Adipocyte (in vitro differentiated cells): ENCODE measurements at regions not wholly inside any gene's neighbourhood (a gene's known extent, or its start where the extent isn't known, plus 50 kb on each side); places are given as distances from the start of the nearest gene placed in this dataset.
"Not testable (repeated sequence)": the region's sequence is repeated elsewhere in the genome, so short reads cannot be mapped to it uniquely, and the experiment has no call there.

Source experiments
- DNase-seq: peaks from one replicate; pipeline ENCODE4 v3.0.0-alpha.2; 2015; ENCODE audit warnings: low read depth
- H3K27me3 ChIP-seq: replicated peaks from 2 replicates; pipeline ENCODE4 v1.7.0; 2013; ENCODE audit warnings: mild to moderate bottlenecking, low read length, moderate library complexity; ENCODE audit not compliant: control insufficient read depth, insufficient read depth
- H3K36me3 ChIP-seq: 2 replicates; pipeline ENCODE4 v1.7.0; 2013; ENCODE audit warnings: low read length, mild to moderate bottlenecking, moderate library complexity; ENCODE audit not compliant: control insufficient read depth, insufficient read depth, severe bottlenecking
- H3K4me1 ChIP-seq: 2 replicates; pipeline ENCODE4 v1.7.0; 2013; ENCODE audit warnings: mild to moderate bottlenecking, low read length, moderate library complexity; ENCODE audit not compliant: control insufficient read depth, insufficient read depth
- H3K4me3 ChIP-seq: 2 replicates; pipeline ENCODE4 v1.7.0; 2013; ENCODE audit warnings: mild to moderate bottlenecking, low read length, moderate library complexity
- H3K9ac ChIP-seq: 2 replicates; pipeline ENCODE4 v1.7.0; 2013; ENCODE audit warnings: mild to moderate bottlenecking, low read length, moderate library complexity
- H3K9me3 ChIP-seq: 2 replicates; pipeline ENCODE4 v1.7.0; 2013; ENCODE audit warnings: mild to moderate bottlenecking, low read length, moderate library complexity; ENCODE audit not compliant: control insufficient read depth

GRCh38 chr2:132274000-132274399 lies 112.2 kb upstream of the ANKRD30BL start:
- no peak for DNase-seq
- no peak overlapping the region for H3K9ac ChIP-seq
- no peaks in the 10 kb centered on the region for H3K36me3 ChIP-seq
- peaks cover 21% of the 10 kb centered on the region for H3K27me3 ChIP-seq
- H3K4me1 ChIP-seq = no peaks in the 10 kb centered on the region
- H3K9me3 ChIP-seq = no peaks in the 10 kb centered on the region
- H3K4me3 ChIP-seq = no peak overlapping the region

GRCh38 chr2:132275396-132275795 lies 113.6 kb upstream of the ANKRD30BL start:
- H3K4me3 ChIP-seq = no peak overlapping the region
- H3K36me3 ChIP-seq = no peaks in the 10 kb centered on the region
- no peaks in the 10 kb centered on the region for H3K4me1 ChIP-seq
- peaks cover 9% of the 10 kb centered on the region for H3K27me3 ChIP-seq
- H3K9ac ChIP-seq = no peak overlapping the region
- H3K9me3 ChIP-seq = no peaks in the 10 kb centered on the region
- DNase-seq = no peak

- Histone ChIP-seq H3K9me3 (no peaks in the 10 kb centered on the region), H3K4me3 (no peak overlapping the region), H3K9ac (no peak overlapping the region), H3K36me3 (no peaks in the 10 kb centered on the region), H3K4me1 (no peaks in the 10 kb centered on the region), H3K27me3 (no peaks in the 10 kb centered on the region)
- DNase-seq = no peak
These were observed 114.8 kb upstream of the ANKRD30BL start for GRCh38 chr2:132276571-132276981.

GRCh38 chr2:132278267-132278666 lies 116.5 kb upstream of the ANKRD30BL start:
- Histone ChIP-seq H3K9me3 (no peaks in the 10 kb centered on the region), H3K27me3 (no peaks in the 10 kb centered on the region), H3K4me3 (no peak overlapping the region), H3K36me3 (no peaks in the 10 kb centered on the region), H3K9ac (no peak overlapping the region), H3K4me1 (no peaks in the 10 kb centered on the region)
- no peak for DNase-seq

- no peaks in the 10 kb centered on the region for H3K36me3 ChIP-seq
- no peak for DNase-seq
These were observed 117.6 kb upstream of the ANKRD30BL start for GRCh38 chr2:132279344-132279743.

GRCh38 chr2:132279930-132280615 lies 118.3 kb upstream of the ANKRD30BL start:
- Histone ChIP-seq H3K4me3 (no peak overlapping the region), H3K9ac (no peak overlapping the region), H3K27me3 (no peaks in the 10 kb centered on the region), H3K4me1 (no peaks in the 10 kb centered on the region), H3K36me3 (no peaks in the 10 kb centered on the region), H3K9me3 (no peaks in the 10 kb centered on the region)
- DNase-seq = no peak

More at GRCh38 chr2:132279344-132279743, 117.6 kb upstream of the ANKRD30BL start:
- H3K4me3 ChIP-seq = no peak overlapping the region
- H3K9me3 ChIP-seq = no peaks in the 10 kb centered on the region
- no peaks in the 10 kb centered on the region for H3K27me3 ChIP-seq
- H3K4me1 ChIP-seq = no peaks in the 10 kb centered on the region
- H3K9ac ChIP-seq = no peak overlapping the region

- H3K4me3 ChIP-seq = no peak overlapping the region
- H3K9ac ChIP-seq = no peak overlapping the region
- no peaks in the 10 kb centered on the region for H3K27me3 ChIP-seq
- H3K4me1 ChIP-seq = no peaks in the 10 kb centered on the region
- H3K36me3 ChIP-seq = no peaks in the 10 kb centered on the region
- H3K9me3 ChIP-seq = no peaks in the 10 kb centered on the region
- DNase-seq = no peak
These were observed 119.2 kb upstream of the ANKRD30BL start for GRCh38 chr2:132280912-132281311.

- DNase-seq, H3K27me3 ChIP-seq, H3K9ac ChIP-seq, H3K36me3 ChIP-seq, H3K4me1 ChIP-seq, H3K4me3 ChIP-seq, H3K9me3 ChIP-seq: not testable (repeated sequence)
These were observed 120.4 kb upstream of the ANKRD30BL start for GRCh38 chr2:132282104-132282503.

- H3K4me1 ChIP-seq = no peaks in the 10 kb centered on the region
- H3K9ac ChIP-seq = no peak overlapping the region
- no peak overlapping the region for H3K4me3 ChIP-seq
- H3K27me3 ChIP-seq = no peaks in the 10 kb centered on the region
- no peaks in the 10 kb centered on the region for H3K36me3 ChIP-seq
- no peaks in the 10 kb centered on the region for H3K9me3 ChIP-seq
- DNase-seq = no peak
These were observed 121.2 kb upstream of the ANKRD30BL start for GRCh38 chr2:132282911-132283310.

GRCh38 chr2:132286289-132286911 lies 124.6 kb upstream of the ANKRD30BL start:
- not testable (repeated sequence) for H3K4me3 ChIP-seq, H3K4me1 ChIP-seq, H3K9ac ChIP-seq, H3K9me3 ChIP-seq, H3K36me3 ChIP-seq, DNase-seq, H3K27me3 ChIP-seq

GRCh38 chr2:132287910-132288309 lies 126.2 kb upstream of the ANKRD30BL start:
- H3K27me3 ChIP-seq, H3K36me3 ChIP-seq, H3K9ac ChIP-seq, DNase-seq, H3K4me1 ChIP-seq, H3K4me3 ChIP-seq, H3K9me3 ChIP-seq: not testable (repeated sequence)

GRCh38 chr2:132289138-132289537 lies 127.4 kb upstream of the ANKRD30BL start:
- DNase-seq, H3K27me3 ChIP-seq: not testable (repeated sequence)

More at GRCh38 chr2:132289138-132289537, 127.4 kb upstream of the ANKRD30BL start:
- not testable (repeated sequence) for H3K9me3 ChIP-seq, H3K4me3 ChIP-seq, H3K4me1 ChIP-seq, H3K36me3 ChIP-seq, H3K9ac ChIP-seq
